Endothelial cell of umbilical vein (primary cell): ENCODE measurements at regions not wholly inside any gene's neighbourhood (a gene's known extent, or its start where the extent isn't known, plus 50 kb on each side); places are given as distances from the start of the nearest gene placed in this dataset.

Source experiments
- BruUV-seq: library from RNA; stranded (reverse); fragments of 400-500 nt; replicated peaks from 2 replicates; lab custom pipeline; 2021; lab: Mats Ljungman, UMichigan
- CTCF ChIA-PET: fragments of 300-600, 350-600 bp; sonication (Branson Sonifier 250); formaldehyde crosslinking; loops from one replicate; lab custom pipeline; 2021; ENCODE audit warnings: antibody characterized with exemption, inconsistent platforms; lab: Charles Lee
- POLR2A ChIA-PET: fragments of 300-600, 350-600 bp; sonication (Branson Sonifier 250); formaldehyde crosslinking; loops from one replicate; lab custom pipeline; 2021; ENCODE audit warnings: antibody characterized with exemption, inconsistent platforms; lab: Charles Lee
- DNase-seq: peaks from one replicate; pipeline ENCODE4 v3.0.0-alpha.2; 2011; ENCODE audit warnings: low read depth, low spot score
- FAIRE-seq: peaks from 2 replicates; lab custom pipeline; 2011; peaks lifted over from hg19 to GRCh38; lab: Jason Lieb, UNC
- H2AFZ ChIP-seq: 2 replicates; pipeline ENCODE4 v1.6.0; 2012; ENCODE audit warnings: low read depth, low read length, control low read depth, inconsistent platforms
- H3K27ac ChIP-seq: 2 replicates; pipeline ENCODE4 v1.5.1; 2011; ENCODE audit warnings: low read depth, mild to moderate bottlenecking, control low read depth, low read length, moderate library complexity; ENCODE audit not compliant: insufficient read depth
- H3K27me3 ChIP-seq, 2 experiments: 2 replicates each; pipeline versions ENCODE4 v1.6.0 to v1.6.1; 2011; ENCODE audit warnings: low read length in 2 of 2, mixed read lengths in 1 of 2; ENCODE audit not compliant: control insufficient read depth in 2 of 2, insufficient read depth in 2 of 2
- H3K36me3 ChIP-seq, 2 experiments: 2 replicates in 1 of 2; 3 replicates in 1 of 2; pipeline ENCODE4 v1.5.1; 2011; ENCODE audit warnings: low read length in 2 of 2, mild to moderate bottlenecking in 1 of 2, moderate library complexity in 1 of 2; ENCODE audit not compliant: control insufficient read depth in 2 of 2, insufficient read depth in 2 of 2; ENCODE audit errors: extremely low read depth in 1 of 2
- H3K4me1 ChIP-seq: 3 replicates; pipeline ENCODE4 v1.5.1; 2011; ENCODE audit warnings: mild to moderate bottlenecking, low read length; ENCODE audit not compliant: control insufficient read depth, insufficient read depth; ENCODE audit errors: extremely low read depth
- H3K4me2 ChIP-seq: 2 replicates; pipeline ENCODE4 v1.6.1; 2011; ENCODE audit warnings: low read length, control low read depth, mixed read lengths; ENCODE audit not compliant: insufficient read depth
- H3K4me3 ChIP-seq, 3 experiments: fragments of 200-600 bp in 1 of 3; sonication (generic), shearing (Covaris generic) in 1 of 3; replicated peaks in 1 of 3; 2 replicates each; pipeline ENCODE4 v1.5.1; 2011 to 2016; ENCODE audit warnings: control low read depth in 3 of 3, low read length in 3 of 3, mild to moderate bottlenecking in 2 of 3, inconsistent platforms in 1 of 3, low read depth in 1 of 3, moderate library complexity in 1 of 3; ENCODE audit not compliant: insufficient read depth in 1 of 3
- H3K79me2 ChIP-seq: 2 replicates; pipeline ENCODE4 v1.6.0; 2012; ENCODE audit warnings: low read length, inconsistent platforms; ENCODE audit not compliant: control insufficient read depth, insufficient read depth
- H3K9ac ChIP-seq: replicated peaks from 2 replicates; pipeline ENCODE3; 2011; ENCODE audit warnings: low read length, control low read depth; ENCODE audit not compliant: insufficient read depth; ENCODE audit errors: extremely low read depth
- H3K9me1 ChIP-seq: replicated peaks from 3 replicates; pipeline ENCODE4 v1.6.0; 2011; ENCODE audit warnings: mild to moderate bottlenecking, low read length; ENCODE audit not compliant: control insufficient read depth, insufficient read depth; ENCODE audit errors: extremely low read depth
- H3K9me3 ChIP-seq: replicated peaks from 2 replicates; pipeline ENCODE4 v1.5.1; 2012; ENCODE audit warnings: low read length, inconsistent platforms; ENCODE audit not compliant: control insufficient read depth, insufficient read depth
- H4K20me1 ChIP-seq: replicated peaks from 2 replicates; pipeline ENCODE3; 2011; ENCODE audit warnings: mild to moderate bottlenecking, low read length; ENCODE audit not compliant: control insufficient read depth, insufficient read depth; ENCODE audit errors: extremely low read depth
- CTCF ChIP-seq, 2 donors: IDR thresholded peaks; 1 replicate in 1 of 2; 2 replicates in 1 of 2; pipeline ENCODE4 v1.5.1; 2011; ENCODE audit warnings: low read length in 2 of 2, mild to moderate bottlenecking in 2 of 2, moderate library complexity in 2 of 2, control low read depth in 1 of 2, inconsistent platforms in 1 of 2, low read depth in 1 of 2; ENCODE audit not compliant: insufficient read depth in 1 of 2; ENCODE audit errors: extremely low read depth in 1 of 2
- EZH2 ChIP-seq: IDR thresholded peaks from 2 replicates; pipeline ENCODE4 v1.6.1; 2012; ENCODE audit warnings: borderline replicate concordance, low read depth, mild to moderate bottlenecking, moderate library complexity, low read length, inconsistent platforms; ENCODE audit not compliant: severe bottlenecking
- FOS ChIP-seq: IDR thresholded peaks from 2 replicates; pipeline ENCODE4 v1.6.1; 2011; ENCODE audit warnings: mild to moderate bottlenecking, low read length, moderate library complexity, borderline replicate concordance; ENCODE audit not compliant: insufficient read depth
- GATA2 ChIP-seq: IDR thresholded peaks from 2 replicates; pipeline ENCODE4 v1.7.0; 2011; ENCODE audit warnings: low read depth, mild to moderate bottlenecking, moderate library complexity, mixed read lengths, low read length; ENCODE audit not compliant: insufficient read length, insufficient read depth
- JUN ChIP-seq: IDR thresholded peaks from 2 replicates; pipeline ENCODE4 v1.6.1; 2011; ENCODE audit warnings: borderline replicate concordance, low read depth; ENCODE audit not compliant: insufficient read length, insufficient read depth
- MAX ChIP-seq: IDR thresholded peaks from 2 replicates; pipeline ENCODE4 v1.6.1; 2011; ENCODE audit not compliant: insufficient read depth, insufficient read length
- MYC ChIP-seq: IDR thresholded peaks from one replicate; pipeline ENCODE4 v1.6.1; 2011; ENCODE audit warnings: mild to moderate bottlenecking, low read depth, low read length
- POLR2A ChIP-seq: IDR thresholded peaks from 2 replicates; pipeline ENCODE4 v1.6.1; 2012; ENCODE audit warnings: low read depth, mild to moderate bottlenecking, control low read depth, low read length
- POLR2AphosphoS5 ChIP-seq: IDR thresholded peaks from 2 replicates; pipeline ENCODE4 v1.6.1; 2012; ENCODE audit warnings: low read depth, mild to moderate bottlenecking, control low read depth, low read length, moderate library complexity; ENCODE audit not compliant: insufficient read depth
- dilution Hi-C: fragments of 300-500 bp; cut with MboI; formaldehyde crosslinking; loops from one replicate; pipeline ENCODE4 v1.15.0; 2019; ENCODE audit warnings: low sequenced_read_pairs; ENCODE audit not compliant: extremely low pct_ligation_motif_present
- intact Hi-C: fragments of 100-400 bp; cut with micrococcal nuclease; formaldehyde crosslinking; loops from one replicate; pipeline ENCODE4 v1.10.0; 2022

GRCh38 chr2:19631871-19632270 lies 269.9 kb downstream of the TTC32 start:
- dilution Hi-C loops, result no loop called here
- Histone ChIP-seq H4K20me1 (no peaks in the 10 kb centered on the region), H2AFZ (no peak overlapping the region), H3K27me3 (no peaks in the 10 kb centered on the region), H3K9me3 (no peaks in the 10 kb centered on the region), H3K4me3 (no peak overlapping the region), H3K79me2 (no peaks in the 10 kb centered on the region), H3K4me1 (no peaks in the 10 kb centered on the region), H3K9me1 (no peaks in the 10 kb centered on the region), H3K9ac (no peak overlapping the region), H3K36me3 (no peaks in the 10 kb centered on the region), H3K27ac (no peak overlapping the region), H3K4me2 (no peak overlapping the region)
- TF ChIP-seq POLR2AphosphoS5, result no peak
- no peak for TF ChIP-seq POLR2A
- TF ChIP-seq FOS, result no peak
- TF ChIP-seq CTCF (IDR thresholded peaks at IDR 0.05; ENCODE audit: extremely low read depth in 1 of 2, insufficient read depth in 1 of 2, low read depth in 1 of 2, low read length in 2 of 2), result no peak
- no peak for TF ChIP-seq GATA2
- TF ChIP-seq JUN, result no peak
- TF ChIP-seq MYC, result no peak
- TF ChIP-seq MAX, result no peak
- TF ChIP-seq EZH2, result no peak
- intact Hi-C loops, result no loop called here
- no peak for DNase-seq
- BruUV-seq, result no TSS peak
- ChIA-PET POLR2A (no interaction called here), CTCF (no interaction called here)
- FAIRE-seq, result no peak
